OCI-LY1 (cell line): ENCODE measurements at regions not wholly inside any gene's neighbourhood (a gene's known extent, or its start where the extent isn't known, plus 50 kb on each side); places are given as distances from the start of the nearest gene placed in this dataset.

Experiments
- H2AFZ ChIP-seq: fragments of 200-600 bp; sonication (generic), shearing (Covaris generic); 2 replicates; pipeline ENCODE4 v1.6.0; 2014; ENCODE audit warnings: antibody characterized with exemption, mild to moderate bottlenecking, low read length
- H3F3A ChIP-seq: fragments of 200-600 bp; sonication (generic), shearing (Covaris generic); 2 replicates; pipeline ENCODE4 v1.6.0; 2014; ENCODE audit warnings: mild to moderate bottlenecking, antibody characterized with exemption, low read length, moderate library complexity; ENCODE audit not compliant: insufficient read depth
- H3K27ac ChIP-seq: fragments of 200-600 bp; sonication (generic); 2 replicates; pipeline ENCODE4 v1.5.1; 2014; ENCODE audit warnings: low read length, mixed run types, mild to moderate bottlenecking, low read depth; ENCODE audit not compliant: poor library complexity, severe bottlenecking
- H3K27me3 ChIP-seq: fragments of 200-600 bp; sonication (generic); 2 replicates; pipeline ENCODE4 v1.6.0; 2014; ENCODE audit warnings: antibody characterized with exemption, mild to moderate bottlenecking, low read length, moderate library complexity; ENCODE audit not compliant: insufficient read depth
- H3K36me3 ChIP-seq: fragments of 200-600 bp; sonication (generic); 2 replicates; pipeline ENCODE4 v1.6.1; 2014; ENCODE audit warnings: mild to moderate bottlenecking, antibody characterized with exemption, low read length, moderate library complexity, mixed read lengths; ENCODE audit not compliant: insufficient read depth
- H3K4me1 ChIP-seq: fragments of 200-600 bp; sonication (generic); 2 replicates; pipeline ENCODE4 v1.5.1; 2014; ENCODE audit warnings: mild to moderate bottlenecking, low read length, moderate library complexity; ENCODE audit not compliant: insufficient read depth, severe bottlenecking
- H3K4me2 ChIP-seq: fragments of 200-600 bp; sonication (generic), shearing (Covaris generic); 2 replicates; pipeline ENCODE4 v1.6.1; 2014; ENCODE audit warnings: low read length
- H3K4me3 ChIP-seq: fragments of 200-600 bp; sonication (generic); 2 replicates; pipeline ENCODE4 v1.5.1; 2014; ENCODE audit warnings: low read length, low read depth, mild to moderate bottlenecking, mixed read lengths; ENCODE audit not compliant: poor library complexity, severe bottlenecking
- H3K79me2 ChIP-seq: fragments of 200-600 bp; shearing (Covaris generic); 2 replicates; pipeline ENCODE4 v1.6.1; 2016; ENCODE audit warnings: mixed run types, low read length, mixed read lengths; ENCODE audit not compliant: insufficient read depth
- H3K9ac ChIP-seq: fragments of 200-600 bp; sonication (generic), shearing (Covaris generic); 2 replicates; pipeline ENCODE4 v1.6.1; 2014; ENCODE audit warnings: mild to moderate bottlenecking, low read length, mixed read lengths
- H3K9me2 ChIP-seq: fragments of 200-600 bp; sonication (generic), shearing (Covaris generic); 2 replicates; pipeline ENCODE4 v1.6.1; 2014; ENCODE audit warnings: low read depth, mild to moderate bottlenecking, low read length, mixed read lengths
- H3K9me3 ChIP-seq: fragments of 200-600 bp; shearing (Covaris generic); 2 replicates; pipeline ENCODE4 v1.6.1; 2014; ENCODE audit warnings: low read length, mixed read lengths
- H4K20me1 ChIP-seq: fragments of 200-600 bp; sonication (generic), shearing (Covaris generic); 2 replicates; pipeline ENCODE4 v1.6.0; 2016; ENCODE audit warnings: mild to moderate bottlenecking, low read length; ENCODE audit not compliant: insufficient read depth
- CTCF ChIP-seq: fragments of 200-600 bp; sonication (generic), shearing (Covaris generic); IDR thresholded peaks from 2 replicates; pipeline ENCODE4 v1.5.1; 2017; ENCODE audit warnings: mild to moderate bottlenecking, antibody characterized with exemption, low read length, moderate library complexity, mixed read lengths
- EZH2 ChIP-seq: fragments of 200-600 bp; sonication (generic), shearing (Covaris generic); IDR thresholded peaks from 2 replicates; pipeline ENCODE4 v1.8.0; 2017; ENCODE audit warnings: borderline replicate concordance, mixed run types, mild to moderate bottlenecking, antibody characterized with exemption, low read length, moderate library complexity, mixed read lengths

GRCh38 chr5:44707721-44708120 lies 101.0 kb upstream of the MRPS30 start:
- Histone ChIP-seq H3K27ac (no peak overlapping the region), H3K27me3 (no peaks in the 10 kb centered on the region), H3F3A (no peaks in the 10 kb centered on the region), H3K4me3 (no peak overlapping the region), H2AFZ (no peak overlapping the region), H3K9me3 (no peaks in the 10 kb centered on the region), H3K4me2 (no peak overlapping the region), H3K4me1 (no peaks in the 10 kb centered on the region), H3K36me3 (no peaks in the 10 kb centered on the region), H4K20me1 (no peaks in the 10 kb centered on the region), H3K9me2 (no peaks in the 10 kb centered on the region), H3K79me2 (no peaks in the 10 kb centered on the region), H3K9ac (no peak overlapping the region)
- TF ChIP-seq CTCF (no peak), EZH2 (no peak)

- Histone ChIP-seq H4K20me1 (no peaks in the 10 kb centered on the region), H3K79me2 (no peaks in the 10 kb centered on the region), H3K9me2 (no peaks in the 10 kb centered on the region; the same call in 1 of the 2 replicates), H3K27me3 (no peaks in the 10 kb centered on the region), H3F3A (no peaks in the 10 kb centered on the region), H3K4me2 (no peak overlapping the region), H3K4me1 (no peaks in the 10 kb centered on the region), H3K4me3 (no peak overlapping the region), H3K9ac (no peak overlapping the region), H2AFZ (no peak overlapping the region), H3K9me3 (no peaks in the 10 kb centered on the region), H3K36me3 (no peaks in the 10 kb centered on the region), H3K27ac (no peak overlapping the region)
- TF ChIP-seq CTCF, result no peak
- TF ChIP-seq EZH2, result no peak
Measured at GRCh38 chr5:44697025-44697424, 111.7 kb upstream of the MRPS30 start.

- no peaks in the 10 kb centered on the region for H3K4me1 ChIP-seq
- H2AFZ ChIP-seq, result no peak overlapping the region
- no peak for TF ChIP-seq CTCF
- TF ChIP-seq EZH2, result no peak
- H3F3A ChIP-seq, result no peaks in the 10 kb centered on the region
- no peak overlapping the region for H3K4me2 ChIP-seq
- H3K9ac ChIP-seq, result no peak overlapping the region
- no peaks in the 10 kb centered on the region for H4K20me1 ChIP-seq
- H3K9me3 ChIP-seq, result no peaks in the 10 kb centered on the region
- H3K27ac ChIP-seq, result no peak overlapping the region
- no peaks in the 10 kb centered on the region for H3K36me3 ChIP-seq
- no peaks in the 10 kb centered on the region; the same call in 1 of the 2 replicates for H3K9me2 ChIP-seq
- H3K27me3 ChIP-seq, result no peaks in the 10 kb centered on the region
- H3K79me2 ChIP-seq, result no peaks in the 10 kb centered on the region
- H3K4me3 ChIP-seq, result no peak overlapping the region
Measured at GRCh38 chr5:44695259-44695658, 113.5 kb upstream of the MRPS30 start.
